IMR-90 (cell line): ENCODE measurements at regions not wholly inside any gene's neighbourhood (a gene's known extent, or its start where the extent isn't known, plus 50 kb on each side); places are given as distances from the start of the nearest gene placed in this dataset.

ENCODE experiments used
- ATAC-seq: fragments of 200-7000 bp; cut with Tn5 transposase; 2 replicates; pipeline ENCODE4 v1.9.1; 2020; ENCODE audit warnings: low read depth, mild to moderate bottlenecking, moderate library complexity
- BruUV-seq: library from RNA; stranded (reverse); fragments of 400-500 nt; replicated peaks from 2 replicates; lab custom pipeline; 2021; lab: Mats Ljungman, UMichigan
- CTCF ChIA-PET: fragments of 300-600 bp; formaldehyde crosslinking; extraction: SDS; loops from one replicate; lab custom pipeline; 2021; ENCODE audit warnings: antibody characterized with exemption; lab: Yijun Ruan, JAX
- POLR2A ChIA-PET: fragments of 300-600 bp; sonication (Branson Sonifier 250); formaldehyde crosslinking; loops from one replicate; lab custom pipeline; 2022; ENCODE audit warnings: antibody characterized with exemption; ENCODE audit not compliant: unreplicated experiment; lab: Charles Lee
- DNase-seq: peaks from one replicate; pipeline ENCODE4 v3.0.0; 2013
- H2AFZ ChIP-seq: replicated peaks from 2 replicates; pipeline ENCODE3; 2013; ENCODE audit warnings: low read length, mild to moderate bottlenecking; ENCODE audit not compliant: poor library complexity
- H2AK5ac ChIP-seq: 2 replicates; pipeline ENCODE4 v1.6.1; 2013; ENCODE audit warnings: low read depth, low read length, inconsistent platforms
- H2AK9ac ChIP-seq: replicated peaks from 2 replicates; pipeline ENCODE3; 2013; ENCODE audit warnings: mild to moderate bottlenecking, low read depth, low read length, moderate library complexity; ENCODE audit not compliant: poor library complexity
- H2BK120ac ChIP-seq: 2 replicates; pipeline ENCODE4 v1.6.1; 2013; ENCODE audit warnings: low read depth, low read length, inconsistent platforms
- H2BK15ac ChIP-seq: 3 replicates; pipeline ENCODE4 v1.6.1; 2013; ENCODE audit warnings: low read depth, low read length, inconsistent platforms
- H2BK20ac ChIP-seq: 2 replicates; pipeline ENCODE4 v1.6.1; 2013; ENCODE audit warnings: low read depth, mild to moderate bottlenecking, inconsistent platforms, low read length, moderate library complexity
- H2BK5ac ChIP-seq: 2 replicates; pipeline ENCODE4 v1.6.1; 2013; ENCODE audit warnings: mild to moderate bottlenecking, low read depth, low read length, inconsistent platforms; ENCODE audit not compliant: poor library complexity, severe bottlenecking
- H3K14ac ChIP-seq: replicated peaks from 2 replicates; pipeline ENCODE4 v1.6.1; 2013; ENCODE audit warnings: low read depth, low read length, inconsistent platforms
- H3K18ac ChIP-seq: 2 replicates; pipeline ENCODE4 v1.6.1; 2013; ENCODE audit warnings: low read depth, low read length, control low read depth
- H3K23ac ChIP-seq: 2 replicates; pipeline ENCODE4 v1.6.1; 2013; ENCODE audit warnings: low read depth, low read length, inconsistent platforms
- H3K27ac ChIP-seq: 2 replicates; pipeline ENCODE4 v1.5.1; 2013; ENCODE audit warnings: mild to moderate bottlenecking, control low read depth, low read length; ENCODE audit not compliant: insufficient read depth
- H3K27me3 ChIP-seq: 2 replicates; pipeline ENCODE4 v1.6.1; 2013; ENCODE audit warnings: low read length; ENCODE audit not compliant: control insufficient read depth, insufficient read depth
- H3K36me3 ChIP-seq: 2 replicates; pipeline ENCODE4 v1.6.1; 2013; ENCODE audit warnings: low read length, mixed read lengths; ENCODE audit not compliant: control insufficient read depth, insufficient read depth
- H3K4ac ChIP-seq: 2 replicates; pipeline ENCODE4 v1.6.1; 2013; ENCODE audit warnings: low read depth, low read length, inconsistent platforms
- H3K4me1 ChIP-seq: 2 replicates; pipeline ENCODE4 v1.6.1; 2013; ENCODE audit warnings: low read length, mixed read lengths; ENCODE audit not compliant: control insufficient read depth, insufficient read depth
- H3K4me2 ChIP-seq: 2 replicates; pipeline ENCODE4 v1.6.1; 2013; ENCODE audit warnings: low read depth, mild to moderate bottlenecking, control low read depth, low read length, moderate library complexity
- H3K4me3 ChIP-seq: 2 replicates; pipeline ENCODE4 v1.5.1; 2013; ENCODE audit warnings: low read depth, mild to moderate bottlenecking, control low read depth, low read length, moderate library complexity; ENCODE audit not compliant: insufficient read depth
- H3K56ac ChIP-seq: 2 replicates; pipeline ENCODE4 v1.6.1; 2013; ENCODE audit warnings: low read length, inconsistent platforms; ENCODE audit not compliant: insufficient read depth; ENCODE audit errors: extremely low read depth
- H3K79me1 ChIP-seq, 2 experiments: 2 replicates each; pipeline ENCODE4 v1.6.1; 2013; ENCODE audit warnings: low read length in 2 of 2, inconsistent platforms in 1 of 2, low read depth in 1 of 2
- H3K9ac ChIP-seq: 2 replicates; pipeline ENCODE4 v1.6.1; 2013; ENCODE audit warnings: low read depth, low read length, control low read depth
- H3K9me1 ChIP-seq: 2 replicates; pipeline ENCODE4 v1.6.1; 2013; ENCODE audit warnings: low read length, inconsistent platforms; ENCODE audit not compliant: insufficient read depth
- H3K9me3 ChIP-seq: 2 replicates; pipeline ENCODE4 v1.6.1; 2013; ENCODE audit warnings: low read length; ENCODE audit not compliant: control insufficient read depth, insufficient read depth
- H4K20me1 ChIP-seq: 2 replicates; pipeline ENCODE4 v1.6.1; 2013; ENCODE audit warnings: low read length, inconsistent platforms; ENCODE audit not compliant: insufficient read depth
- H4K5ac ChIP-seq: 2 replicates; pipeline ENCODE4 v1.6.1; 2013; ENCODE audit warnings: mild to moderate bottlenecking, low read depth, low read length, control low read depth
- H4K8ac ChIP-seq, 2 experiments: 2 replicates each; pipeline ENCODE4 v1.6.1; 2013; ENCODE audit warnings: low read depth in 2 of 2, low read length in 2 of 2, control low read depth in 1 of 2, inconsistent platforms in 1 of 2
- H4K91ac ChIP-seq: 2 replicates; pipeline ENCODE4 v1.6.1; 2013; ENCODE audit warnings: low read depth, low read length, inconsistent platforms; ENCODE audit not compliant: insufficient read depth
- CEBPB ChIP-seq: IDR thresholded peaks from 2 replicates; pipeline ENCODE4 v1.6.1; 2012; ENCODE audit warnings: low read depth, low read length, improper control_type of control experiment
- MAZ ChIP-seq: IDR thresholded peaks from 2 replicates; pipeline ENCODE4 v1.6.1; 2012; ENCODE audit warnings: low read depth, mild to moderate bottlenecking, low read length, improper control_type of control experiment, moderate library complexity, borderline replicate concordance
- NFE2L2 ChIP-seq: fragments of 150-350 bp; IDR thresholded peaks from 2 replicates; pipeline ENCODE4 v1.6.1; 2016; ENCODE audit warnings: low read depth, mild to moderate bottlenecking, low read length
- dilution Hi-C: fragments of 300-500 bp; cut with HindIII; formaldehyde crosslinking; loops from one replicate; pipeline ENCODE4 v1.14.3; 2018; ENCODE audit warnings: low sequenced_read_pairs; ENCODE audit not compliant: unreplicated experiment
- in situ Hi-C: fragments of 300-500 bp; cut with MboI; formaldehyde crosslinking; loops from 3 replicates; pipeline ENCODE4 v1.14.3; 2019; ENCODE audit warnings: low sequenced_read_pairs, inconsistent platforms, mixed read lengths
- intact Hi-C: fragments of 100-400 bp; cut with micrococcal nuclease; formaldehyde crosslinking; loops from 2 replicates; pipeline ENCODE4 v1.10.0; 2022

- intact Hi-C loops = no loop called here
- CTCF ChIA-PET = no interaction called here
- POLR2A ChIA-PET = no interaction called here
Measured at GRCh38 chr14:85054178-85054577, 475.8 kb upstream of the FLRT2 start.

More at GRCh38 chr14:85054178-85054577, 475.8 kb upstream of the FLRT2 start:
- no TSS peak for BruUV-seq
- Histone ChIP-seq H2AK5ac (no peak overlapping the region), H3K56ac (no peak overlapping the region), H3K36me3 (no peaks in the 10 kb centered on the region), H3K4ac (no peak overlapping the region), H3K18ac (no peak overlapping the region), H3K4me2 (no peak overlapping the region), H3K27me3 (no peaks in the 10 kb centered on the region), H4K5ac (no peak overlapping the region), H3K23ac (no peak overlapping the region), H2BK15ac (no peak overlapping the region), H2AFZ (no peak overlapping the region), H3K9me1 (no peaks in the 10 kb centered on the region), H4K91ac (no peak overlapping the region), H2AK9ac (no peak overlapping the region), H3K27ac (no peak overlapping the region), H2BK5ac (no peak overlapping the region), H4K8ac (no peak overlapping the region), H2BK20ac (no peak overlapping the region), H3K9me3 (no peaks in the 10 kb centered on the region), H3K9ac (no peak overlapping the region), H3K4me1 (no peaks in the 10 kb centered on the region), H3K79me1 (no peaks in the 10 kb centered on the region), H2BK120ac (no peak overlapping the region), H3K14ac (no peak overlapping the region), H4K20me1 (no peaks in the 10 kb centered on the region), H3K4me3 (no peak overlapping the region)
- DNase-seq (no peak), ATAC-seq (no peak)
- in situ Hi-C loops = no loop called here
- dilution Hi-C loops = no loop called here
- TF ChIP-seq CEBPB = 0 out of 2 replicates have a peak, but pooled peaks have one; percentile 9
- TF ChIP-seq MAZ = no peak
- no peak for TF ChIP-seq NFE2L2
